NCI-H69 (cell line): ENCODE measurements at regions not wholly inside any gene's neighbourhood (a gene's known extent, or its start where the extent isn't known, plus 50 kb on each side); places are given as distances from the start of the nearest gene placed in this dataset.

Source experiments
- DNase-seq: peaks from one replicate; lab custom pipeline; 2025; lab: John Stamatoyannopoulos, UW

GRCh38 chr11:122523846-122524805 is 131.4 kb upstream of the UBASH3B start:
- peak; percentile 9 for DNase-seq

GRCh38 chr11:122521626-122522025 is 133.9 kb upstream of the UBASH3B start:
- no peak for DNase-seq

GRCh38 chr11:122517403-122518379 is 137.8 kb upstream of the UBASH3B start:
- DNase-seq, result no peak

GRCh38 chr11:122516686-122517085 is 138.8 kb upstream of the UBASH3B start:
- no peak for DNase-seq

- DNase-seq, result no peak
Observed at GRCh38 chr11:122513997-122514396, 141.5 kb upstream of the UBASH3B start.

GRCh38 chr11:122513328-122513727 is 142.2 kb upstream of the UBASH3B start:
- DNase-seq, result no peak

- DNase-seq, result no peak
Observed at GRCh38 chr11:122512688-122513087, 142.8 kb upstream of the UBASH3B start.

GRCh38 chr11:122509899-122510298 is 145.6 kb upstream of the UBASH3B start:
- DNase-seq, result no peak

GRCh38 chr11:122509091-122509490 is 146.4 kb upstream of the UBASH3B start:
- DNase-seq, result no peak

GRCh38 chr11:122505304-122506006 is 150.1 kb upstream of the UBASH3B start:
- peak; percentile 66 for DNase-seq

- DNase-seq, result no peak
Observed at GRCh38 chr11:122494221-122494620, 161.3 kb upstream of the UBASH3B start.

- no peak for DNase-seq
Observed at GRCh38 chr11:122491509-122491908, 164.0 kb upstream of the UBASH3B start.

GRCh38 chr11:122488892-122489706 is 166.4 kb upstream of the UBASH3B start:
- DNase-seq, result no peak

GRCh38 chr11:122487669-122488068 is 167.9 kb upstream of the UBASH3B start:
- DNase-seq, result no peak

- no peak for DNase-seq
Observed at GRCh38 chr11:122486793-122487495, 168.6 kb upstream of the UBASH3B start.

GRCh38 chr11:122478986-122479385 is 176.5 kb upstream of the UBASH3B start:
- no peak for DNase-seq

GRCh38 chr11:122468965-122469364 is 186.6 kb upstream of the UBASH3B start:
- DNase-seq, result no peak

GRCh38 chr11:122463530-122463929 is 192.0 kb upstream of the UBASH3B start:
- no peak for DNase-seq

- DNase-seq, result no peak
Observed at GRCh38 chr11:122459064-122459463, 196.5 kb upstream of the UBASH3B start.

GRCh38 chr11:122453586-122453985 is 201.9 kb upstream of the UBASH3B start:
- no peak for DNase-seq
